Left ventricle myocardium superior (tissue), 1 donor: ENCODE measurements at regions not wholly inside any gene's neighbourhood (a gene's known extent, or its start where the extent isn't known, plus 50 kb on each side); places are given as distances from the start of the nearest gene placed in this dataset.

Experiments
- ATAC-seq: fragments of 200-7000 bp; cut with Tn5 transposase; one replicate; pipeline ENCODE4 v1.9.1; 2020; ENCODE audit warnings: mild to moderate bottlenecking, moderate library complexity
- DNase-seq: peaks from one replicate; pipeline ENCODE4 v3.0.0-alpha.2; 2020
- intact Hi-C: fragments of 100-400 bp; cut with micrococcal nuclease; formaldehyde crosslinking; loops from one replicate; pipeline ENCODE4 v1.11.0; 2022
- donor health status: DM: no; HTN: yes; CAD: no; lungs with severe emphysema.

GRCh38 chr17:53891726-53892125, 69.0 kb downstream of the KIF2B start:
- DNase-seq, result no peak
- ATAC-seq, result no peak
- intact Hi-C loops, result no loop called here

GRCh38 chr17:53892222-53892621, 69.5 kb downstream of the KIF2B start:
- DNase-seq, result no peak
- intact Hi-C loops, result no loop called here
- no peak for ATAC-seq

GRCh38 chr17:53894591-53894990, 71.9 kb downstream of the KIF2B start:
- intact Hi-C loops, result no loop called here
- DNase-seq (no peak), ATAC-seq (no peak)

- DNase-seq (no peak), ATAC-seq (no peak)
- intact Hi-C loops, result no loop called here
Measured at GRCh38 chr17:53896047-53896446, 73.3 kb downstream of the KIF2B start.

- no peak for DNase-seq
- no peak for ATAC-seq
- intact Hi-C loops, result no loop called here
Measured at GRCh38 chr17:53900951-53901350, 78.2 kb downstream of the KIF2B start.

GRCh38 chr17:53907435-53907834, 84.7 kb downstream of the KIF2B start:
- DNase-seq (no peak), ATAC-seq (no peak)
- intact Hi-C loops, result no loop called here

- DNase-seq, result no peak
- ATAC-seq, result no peak
- intact Hi-C loops, result no loop called here
Measured at GRCh38 chr17:53909802-53910201, 87.1 kb downstream of the KIF2B start.

- ATAC-seq (no peak), DNase-seq (no peak)
- intact Hi-C loops, result no loop called here
Measured at GRCh38 chr17:53912117-53912516, 89.4 kb downstream of the KIF2B start.

GRCh38 chr17:53919356-53919755, 96.6 kb downstream of the KIF2B start:
- intact Hi-C loops, result no loop called here
- DNase-seq, result no peak
- ATAC-seq, result no peak

- ATAC-seq, result no peak
- no peak for DNase-seq
- intact Hi-C loops, result no loop called here
Measured at GRCh38 chr17:53924530-53925455, 102.1 kb downstream of the KIF2B start.

- DNase-seq (no peak), ATAC-seq (no peak)
- intact Hi-C loops, result no loop called here
Measured at GRCh38 chr17:53932386-53932785, 109.7 kb downstream of the KIF2B start.

- ATAC-seq (peak; percentile 58), DNase-seq (no peak)
- intact Hi-C loops, result no loop called here
Measured at GRCh38 chr17:53934931-53935330, 112.2 kb downstream of the KIF2B start.

- DNase-seq (no peak), ATAC-seq (no peak)
- intact Hi-C loops, result no loop called here
Measured at GRCh38 chr17:53941231-53941630, 118.5 kb downstream of the KIF2B start.

- intact Hi-C loops, result no loop called here
- ATAC-seq, result no peak
- no peak for DNase-seq
Measured at GRCh38 chr17:53942436-53942835, 119.7 kb downstream of the KIF2B start.

GRCh38 chr17:53942898-53943297, 120.2 kb downstream of the KIF2B start:
- ATAC-seq, result no peak
- intact Hi-C loops, result no loop called here
- no peak for DNase-seq

GRCh38 chr17:53948323-53948722, 125.6 kb downstream of the KIF2B start:
- DNase-seq (no peak), ATAC-seq (no peak)
- intact Hi-C loops, result no loop called here

- intact Hi-C loops, result no loop called here
- no peak for DNase-seq
- ATAC-seq, result no peak
Measured at GRCh38 chr17:53949473-53950090, 126.9 kb downstream of the KIF2B start.

GRCh38 chr17:53950207-53950857, 127.6 kb downstream of the KIF2B start:
- no peak for DNase-seq

GRCh38 chr17:53950858-53951250, 128.1 kb downstream of the KIF2B start:
- DNase-seq, result no peak
- intact Hi-C loops, result no loop called here
- ATAC-seq, result no peak

More at GRCh38 chr17:53950207-53950857, 127.6 kb downstream of the KIF2B start:
- ATAC-seq, result no peak
- intact Hi-C loops, result no loop called here

- DNase-seq, result no peak
- intact Hi-C loops, result no loop called here
- ATAC-seq, result no peak
Measured at GRCh38 chr17:53971361-53971760, 148.6 kb downstream of the KIF2B start.
